COLO829 (cell line): ENCODE measurements at regions not wholly inside any gene's neighbourhood (a gene's known extent, or its start where the extent isn't known, plus 50 kb on each side); places are given as distances from the start of the nearest gene placed in this dataset.
A peak's percentile ranks its signal among the peaks of the same experiment; 100 is the strongest.

ENCODE experiments used
- DNase-seq: peaks from one replicate; pipeline ENCODE4 v3.0.0; 2012; ENCODE audit warnings: low spot score

GRCh38 chr4:159035570-159035969, 67.3 kb upstream of the RAPGEF2 start:
- DNase-seq: no peak

DNA sequence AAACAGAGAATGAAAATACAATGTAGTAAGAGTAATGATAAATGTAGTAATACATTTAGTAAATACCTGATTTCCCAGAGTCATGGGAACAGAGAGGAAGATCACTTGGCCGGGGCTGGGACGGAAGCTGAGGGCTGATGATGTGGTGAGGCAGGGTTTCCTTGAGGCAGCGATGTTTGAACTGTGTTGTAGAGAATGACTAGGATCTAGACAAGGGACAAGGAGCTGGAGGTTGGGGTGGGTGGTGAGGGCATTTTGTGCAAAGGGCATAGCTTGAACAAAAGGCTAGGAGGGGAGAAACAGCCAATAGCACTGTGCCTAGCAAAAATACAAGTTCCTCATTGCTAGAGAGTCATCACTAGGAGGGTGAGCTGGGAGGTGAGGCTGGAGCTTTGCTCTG, 64.3 kb upstream of the RAPGEF2 start:
- no peak for DNase-seq

DNA sequence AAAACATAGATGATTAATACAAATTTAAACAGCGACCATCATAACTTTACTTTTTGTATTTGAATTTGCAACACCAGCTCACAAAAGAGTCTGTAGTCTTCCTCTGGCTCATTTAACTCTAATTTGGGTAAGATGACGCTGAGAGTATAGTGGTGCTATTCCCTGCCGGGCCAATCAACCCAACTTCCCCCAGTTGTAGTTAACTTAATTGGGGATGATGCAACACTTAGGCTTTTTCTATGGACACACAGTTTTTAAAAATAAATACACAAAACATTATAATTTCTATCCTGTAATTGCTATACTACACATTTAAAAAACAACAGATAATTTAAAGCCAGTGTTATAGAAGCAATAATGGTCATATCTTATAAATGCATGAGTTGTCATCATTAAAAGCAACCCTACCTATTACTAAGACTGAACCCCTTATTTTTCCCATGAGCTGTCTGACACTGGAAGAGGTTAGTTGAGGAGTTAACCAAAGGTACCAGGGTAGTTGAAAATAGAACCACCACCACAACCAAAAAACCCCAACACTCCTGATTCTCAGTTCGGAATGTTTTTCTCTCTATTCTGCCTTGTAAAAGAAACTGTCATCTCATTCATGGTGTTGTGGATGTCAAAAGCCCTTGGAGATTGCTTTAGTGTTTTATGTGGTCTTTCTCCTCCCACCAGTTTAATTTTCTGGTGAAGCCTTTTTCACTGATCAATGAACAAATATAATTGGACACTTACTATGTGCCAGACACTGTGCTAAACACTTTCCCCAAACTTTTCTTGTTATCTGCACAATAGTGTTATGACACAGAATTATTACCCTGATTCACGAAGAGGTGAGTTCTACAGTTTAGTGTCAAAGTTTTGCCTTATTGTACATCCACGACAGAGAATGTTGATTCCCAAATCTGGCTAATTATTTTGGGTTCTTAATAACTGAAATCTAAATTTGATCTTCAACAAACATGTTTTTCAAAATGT, 61.5 kb upstream of the RAPGEF2 start:
- DNase-seq: no peak

DNA sequence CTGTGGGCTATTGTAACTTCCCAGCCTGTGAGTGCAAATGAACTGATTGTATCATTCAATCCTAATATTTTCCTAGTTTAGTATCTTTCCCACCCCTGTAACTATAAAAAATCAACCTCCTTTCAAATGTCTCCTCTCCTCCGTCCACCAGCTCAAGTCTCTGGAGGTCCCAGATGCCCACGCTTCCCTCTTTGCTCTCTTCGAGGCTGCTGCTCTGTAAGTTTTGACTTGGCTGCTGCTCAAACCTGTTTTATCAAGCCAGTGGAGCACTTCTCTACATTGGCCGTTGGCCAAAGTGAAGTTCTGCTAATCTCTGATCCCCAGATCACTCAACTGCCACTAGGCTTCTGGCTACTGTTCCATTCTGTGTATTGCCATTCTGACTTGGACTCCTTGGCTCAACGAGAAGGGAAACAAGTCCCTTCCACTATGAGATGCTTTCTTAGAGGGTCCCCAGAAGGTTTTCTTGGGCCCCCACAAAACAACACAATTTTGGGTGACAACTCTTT, 60.7 kb upstream of the RAPGEF2 start:
- no peak for DNase-seq

- no peak for DNase-seq
These were observed 60.0 kb upstream of the RAPGEF2 start for GRCh38 chr4:159042868-159043267.

DNA sequence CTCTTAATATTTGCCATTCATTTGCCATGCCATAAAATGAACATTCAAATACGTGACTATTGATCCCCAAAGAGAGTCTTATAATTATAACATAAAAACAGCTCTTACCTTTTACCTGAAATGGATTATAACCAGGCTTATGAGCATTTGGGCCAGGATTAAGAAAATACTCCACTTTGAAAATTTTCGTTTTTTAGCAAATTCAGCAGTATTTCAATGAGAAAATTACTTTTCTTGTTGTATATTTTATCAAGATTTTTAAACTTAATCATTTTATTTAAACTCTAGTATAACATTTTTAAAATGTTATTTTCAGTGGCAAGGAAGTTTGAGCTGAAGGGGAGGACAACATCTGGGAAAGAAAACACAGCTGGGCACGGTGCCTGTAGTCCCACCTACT, 59.0 kb upstream of the RAPGEF2 start:
- no peak for DNase-seq

DNA sequence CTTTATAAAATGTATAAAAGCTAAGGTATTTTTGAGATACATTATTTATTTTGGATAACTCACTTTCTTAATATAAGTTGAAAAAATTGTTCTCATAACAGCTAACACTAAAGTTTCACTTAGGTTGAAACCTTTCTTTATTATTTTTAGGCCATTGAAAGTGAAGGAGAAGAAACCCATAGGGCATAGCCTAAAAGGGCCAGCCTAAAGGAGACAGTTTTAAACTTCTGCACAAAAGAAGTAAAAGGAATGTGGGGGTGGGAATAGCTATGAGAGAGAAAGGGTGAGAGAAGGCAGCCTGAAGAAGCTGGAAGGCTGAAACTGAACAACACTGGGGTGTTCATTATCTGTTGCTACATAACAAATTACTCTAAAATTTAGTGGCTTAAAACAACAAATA, 57.6 kb upstream of the RAPGEF2 start:
- no peak for DNase-seq

DNA sequence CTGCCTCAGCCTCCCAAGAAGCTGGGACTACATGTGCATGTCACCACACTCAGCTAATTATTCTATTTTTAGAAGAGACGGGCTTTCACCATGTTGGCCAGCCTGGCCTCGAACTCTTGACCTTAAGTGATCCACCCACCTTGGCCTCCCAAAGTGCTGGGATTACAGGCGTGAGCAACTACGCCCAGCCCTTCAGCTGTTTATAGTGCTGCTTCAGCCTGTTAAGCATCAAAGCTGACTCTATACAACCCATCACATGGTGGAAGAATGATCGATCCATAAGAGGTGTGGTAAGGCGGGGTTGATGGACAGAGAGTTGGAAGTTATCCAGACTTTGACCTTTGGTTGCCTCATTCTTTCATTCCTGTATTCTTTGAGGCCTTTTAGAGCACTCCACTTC, 56.2 kb upstream of the RAPGEF2 start:
- no peak for DNase-seq

DNA sequence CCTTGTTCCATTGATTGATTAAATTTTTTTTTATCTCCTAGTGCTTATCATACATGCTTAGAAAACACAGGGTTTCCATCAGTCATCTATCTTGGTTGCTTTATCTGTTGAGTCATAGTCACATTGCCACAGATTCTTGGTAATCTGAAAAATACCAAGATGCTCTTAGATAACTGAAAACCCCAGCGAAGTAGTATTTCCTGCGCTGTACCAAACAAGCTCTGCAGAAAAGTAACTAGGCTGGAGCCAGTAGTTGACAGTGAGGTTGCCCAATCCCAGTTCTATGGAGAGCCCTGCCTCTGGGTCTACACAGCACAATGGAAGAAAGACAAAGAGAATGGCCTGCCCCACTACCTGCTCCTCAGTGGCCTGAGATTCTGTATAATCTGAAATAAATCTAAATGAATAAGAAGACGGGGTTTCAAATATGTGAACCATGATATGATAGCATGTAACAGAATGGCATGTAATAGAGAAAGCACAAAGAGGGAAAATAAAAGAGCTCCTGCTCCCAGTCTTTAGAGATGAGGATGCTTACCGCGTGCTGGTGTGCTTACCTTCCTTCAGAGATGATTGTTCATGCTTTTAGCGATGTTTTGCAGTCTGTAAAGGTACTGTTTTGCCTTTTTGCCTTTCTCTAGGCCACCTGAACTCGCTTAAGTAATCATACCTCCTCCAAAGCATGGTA, 55.3 kb upstream of the RAPGEF2 start:
- peak; percentile 29 for DNase-seq

GRCh38 chr4:159048166-159048886, 54.6 kb upstream of the RAPGEF2 start:
- peak; percentile 82 for DNase-seq

DNA sequence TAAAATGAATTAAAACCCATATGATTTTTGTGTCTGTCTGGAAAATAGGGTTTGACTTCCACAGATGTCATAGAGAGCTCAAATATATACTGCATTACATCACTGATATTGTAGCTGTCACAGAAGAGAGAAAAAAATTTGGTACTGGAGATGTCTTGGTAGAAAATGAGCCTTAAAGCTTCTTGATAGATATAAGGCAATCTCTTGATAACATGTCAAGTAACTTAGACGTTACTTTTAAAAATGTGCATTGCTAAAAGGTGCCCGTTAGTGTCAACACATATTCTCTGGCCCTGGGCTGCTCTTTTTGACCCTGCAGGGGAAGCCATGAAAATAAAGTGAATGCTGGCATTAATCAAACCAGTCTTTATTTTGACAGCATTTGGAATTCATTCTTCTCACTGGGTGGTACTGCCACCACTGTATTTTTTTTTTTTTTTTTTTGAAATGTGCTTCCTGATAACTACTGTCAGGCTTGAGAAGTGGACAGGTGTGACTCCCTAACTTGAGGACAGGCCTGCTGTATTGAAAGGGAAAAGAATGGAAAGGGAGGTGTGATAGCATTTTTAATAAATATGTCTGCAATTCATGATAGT, 53.0 kb upstream of the RAPGEF2 start:
- DNase-seq: no peak

GRCh38 chr4:159051245-159052071, 51.4 kb upstream of the RAPGEF2 start:
- no peak for DNase-seq

GRCh38 chr4:159052315-159052714, 50.6 kb upstream of the RAPGEF2 start:
- DNase-seq: no peak
